ENCODE measurements at regions not wholly inside any gene's neighbourhood (a gene's known extent, or its start where the extent isn't known, plus 50 kb on each side); places are given as distances from the start of the nearest gene placed in this dataset.

GRCh38 chr3:72237679-72238009 lies 452.7 kb upstream of the PROK2 start:
- no peak for DNase-seq (ENCODE audit: low read depth, low spot score)

- DNase-seq (ENCODE audit: low read depth, low spot score) = no peak
Observed at GRCh38 chr3:72234391-72234790, 449.4 kb upstream of the PROK2 start.

GRCh38 chr3:72233571-72233970 lies 448.6 kb upstream of the PROK2 start:
- DNase-seq (ENCODE audit: low read depth, low spot score) = no peak

- DNase-seq (ENCODE audit: low read depth, low spot score) = no peak
Observed at GRCh38 chr3:72232777-72233176, 447.8 kb upstream of the PROK2 start.

GRCh38 chr3:72232331-72232730 lies 447.4 kb upstream of the PROK2 start:
- no peak for DNase-seq (ENCODE audit: low read depth, low spot score)

GRCh38 chr3:72231439-72232196 lies 446.7 kb upstream of the PROK2 start:
- no peak for DNase-seq (ENCODE audit: low read depth, low spot score)

GRCh38 chr3:72230774-72231379 lies 445.9 kb upstream of the PROK2 start:
- no peak for DNase-seq (ENCODE audit: low read depth, low spot score)

GRCh38 chr3:72229952-72230351 lies 445.0 kb upstream of the PROK2 start:
- no peak for DNase-seq (ENCODE audit: low read depth, low spot score)

GRCh38 chr3:72227486-72228070 lies 442.6 kb upstream of the PROK2 start:
- DNase-seq (ENCODE audit: low read depth, low spot score) = no peak

- DNase-seq (ENCODE audit: low read depth, low spot score) = no peak
Observed at GRCh38 chr3:72224804-72225509, 440.0 kb upstream of the PROK2 start.

- DNase-seq (ENCODE audit: low read depth, low spot score) = no peak
Observed at GRCh38 chr3:72223628-72224027, 438.7 kb upstream of the PROK2 start.

- no peak for DNase-seq (ENCODE audit: low read depth, low spot score)
Observed at GRCh38 chr3:72223116-72223515, 438.2 kb upstream of the PROK2 start.

GRCh38 chr3:72222410-72222809 lies 437.5 kb upstream of the PROK2 start:
- no peak for DNase-seq (ENCODE audit: low read depth, low spot score)

GRCh38 chr3:72220946-72221345 lies 436.0 kb upstream of the PROK2 start:
- no peak for DNase-seq (ENCODE audit: low read depth, low spot score)

- DNase-seq (ENCODE audit: low read depth, low spot score) = no peak
Observed at GRCh38 chr3:72219752-72220151, 434.8 kb upstream of the PROK2 start.

GRCh38 chr3:72217570-72217969 lies 432.6 kb upstream of the PROK2 start:
- no peak for DNase-seq (ENCODE audit: low read depth, low spot score)

- no peak for DNase-seq (ENCODE audit: low read depth, low spot score)
Observed at GRCh38 chr3:72214066-72214951, 429.4 kb upstream of the PROK2 start.

- DNase-seq (ENCODE audit: low read depth, low spot score) = no peak
Observed at GRCh38 chr3:72213296-72214065, 428.5 kb upstream of the PROK2 start.

GRCh38 chr3:72212396-72212795 lies 427.4 kb upstream of the PROK2 start:
- DNase-seq (ENCODE audit: low read depth, low spot score) = no peak

- DNase-seq (ENCODE audit: low read depth, low spot score) = no peak
Observed at GRCh38 chr3:72210261-72210660, 425.3 kb upstream of the PROK2 start.

GRCh38 chr3:72205297-72205826 lies 420.4 kb upstream of the PROK2 start:
- DNase-seq (ENCODE audit: low read depth, low spot score) = no peak
